ENCODE measurements at regions not wholly inside any gene's neighbourhood (a gene's known extent, or its start where the extent isn't known, plus 50 kb on each side); places are given as distances from the start of the nearest gene placed in this dataset.
A peak's percentile ranks its signal among the peaks of the same experiment; 100 is the strongest.

- Mint-ChIP-seq H3K9me3 (ENCODE audit: low read depth) (peaks cover 7% of the 10 kb centered on the region), H3K27me3 (no peaks in the 10 kb centered on the region), H3K27ac (peak overlapping the region; percentile 67), H3K4me1 (ENCODE audit: low read depth) (peaks cover 5% of the 10 kb centered on the region), H3K36me3 (ENCODE audit: insufficient read depth) (no peaks in the 10 kb centered on the region), H3K4me3 (ENCODE audit: low read depth) (no peak overlapping the region)
- DNase-seq (ENCODE audit: low spot score, unreplicated experiment): no peak
- no peak for TF ChIP-seq CTCF (IDR thresholded peaks at IDR 0.05; ENCODE audit: unreplicated experiment)
These were observed 84.1 kb downstream of the TNFAIP3 start for GRCh38 chr6:137951064-137951597.

- peaks cover 7% of the 10 kb centered on the region for H3K9me3 Mint-ChIP-seq (ENCODE audit: low read depth)
- H3K27me3 Mint-ChIP-seq: no peaks in the 10 kb centered on the region
- peaks cover 3% of the 10 kb centered on the region for H3K4me1 Mint-ChIP-seq (ENCODE audit: low read depth)
- H3K4me3 Mint-ChIP-seq (ENCODE audit: low read depth): no peak overlapping the region
- no peaks in the 10 kb centered on the region for H3K36me3 Mint-ChIP-seq (ENCODE audit: insufficient read depth)
- no peak overlapping the region for H3K27ac Mint-ChIP-seq
- no peak for TF ChIP-seq CTCF (IDR thresholded peaks at IDR 0.05; ENCODE audit: unreplicated experiment)
- no peak for DNase-seq (ENCODE audit: low spot score, unreplicated experiment)
These were observed 85.2 kb downstream of the TNFAIP3 start for GRCh38 chr6:137952247-137952646.

- no peak overlapping the region for H3K27ac Mint-ChIP-seq
- H3K36me3 Mint-ChIP-seq (ENCODE audit: insufficient read depth): no peaks in the 10 kb centered on the region
- TF ChIP-seq CTCF (IDR thresholded peaks at IDR 0.05; ENCODE audit: unreplicated experiment): no peak
- H3K4me3 Mint-ChIP-seq (ENCODE audit: low read depth): no peak overlapping the region
- peaks cover 2% of the 10 kb centered on the region for H3K4me1 Mint-ChIP-seq (ENCODE audit: low read depth)
- DNase-seq (ENCODE audit: low spot score, unreplicated experiment): no peak
- no peaks in the 10 kb centered on the region for H3K27me3 Mint-ChIP-seq
- H3K9me3 Mint-ChIP-seq (ENCODE audit: low read depth): peaks cover 7% of the 10 kb centered on the region
These were observed 86.7 kb downstream of the TNFAIP3 start for GRCh38 chr6:137953761-137954160.

- Mint-ChIP-seq H3K36me3 (ENCODE audit: insufficient read depth) (no peaks in the 10 kb centered on the region), H3K4me1 (ENCODE audit: low read depth) (peaks cover 2% of the 10 kb centered on the region), H3K27me3 (no peaks in the 10 kb centered on the region), H3K4me3 (ENCODE audit: low read depth) (no peak overlapping the region), H3K27ac (no peak overlapping the region), H3K9me3 (ENCODE audit: low read depth) (peaks cover 7% of the 10 kb centered on the region)
- TF ChIP-seq CTCF (IDR thresholded peaks at IDR 0.05; ENCODE audit: unreplicated experiment): no peak
- no peak for DNase-seq (ENCODE audit: low spot score, unreplicated experiment)
These were observed 87.2 kb downstream of the TNFAIP3 start for GRCh38 chr6:137954253-137954652.

- H3K9me3 Mint-ChIP-seq (ENCODE audit: low read depth): peaks cover 7% of the 10 kb centered on the region
- H3K27me3 Mint-ChIP-seq: no peaks in the 10 kb centered on the region
- no peak overlapping the region for H3K4me3 Mint-ChIP-seq (ENCODE audit: low read depth)
- no peaks in the 10 kb centered on the region for H3K4me1 Mint-ChIP-seq (ENCODE audit: low read depth)
- DNase-seq (ENCODE audit: low spot score, unreplicated experiment): no peak
- no peak overlapping the region for H3K27ac Mint-ChIP-seq
- TF ChIP-seq CTCF (IDR thresholded peaks at IDR 0.05; ENCODE audit: unreplicated experiment): no peak
- H3K36me3 Mint-ChIP-seq (ENCODE audit: insufficient read depth): no peaks in the 10 kb centered on the region
These were observed 89.0 kb downstream of the TNFAIP3 start for GRCh38 chr6:137956098-137956488.

All from progenitor cell of endocrine pancreas (in vitro differentiated cells).